Smooth muscle cell (in vitro differentiated cells): ENCODE measurements at regions not wholly inside any gene's neighbourhood (a gene's known extent, or its start where the extent isn't known, plus 50 kb on each side); places are given as distances from the start of the nearest gene placed in this dataset. TPM values are rescaled to one million over a fixed set of nuclear protein-coding genes. Genes with fewer than 3 reads are reported as not detected.
A peak's percentile ranks its signal among the peaks of the same experiment; 100 is the strongest.
"Not testable (repeated sequence)": the region's sequence is repeated elsewhere in the genome, so short reads cannot be mapped to it uniquely, and the experiment has no call there.

ENCODE experiments used
- DNase-seq: peaks from one replicate; lab custom pipeline; 2025; ENCODE audit not compliant: unreplicated experiment; lab: John Stamatoyannopoulos, UW
- H2AFZ ChIP-seq: fragments of 200-600 bp; sonication (generic); 2 replicates; pipeline ENCODE4 v1.6.0; 2016; ENCODE audit warnings: antibody characterized with exemption, low read depth, mild to moderate bottlenecking
- H3F3A ChIP-seq: fragments of 200-600 bp; sonication (generic); 2 replicates; pipeline ENCODE4 v1.6.0; 2017; ENCODE audit warnings: antibody characterized with exemption, low read depth
- H3K27ac ChIP-seq: fragments of 200-600 bp; sonication (generic); 2 replicates; pipeline ENCODE4 v1.5.1; 2016; ENCODE audit warnings: low read depth, mild to moderate bottlenecking
- H3K27me3 ChIP-seq: fragments of 200-600 bp; sonication (generic); 2 replicates; pipeline ENCODE4 v1.6.1; 2016; ENCODE audit warnings: low read depth, mild to moderate bottlenecking
- H3K36me3 ChIP-seq: fragments of 200-600 bp; sonication (generic); 2 replicates; pipeline ENCODE4 v1.5.1; 2016; ENCODE audit warnings: low read depth
- H3K4me1 ChIP-seq: fragments of 200-600 bp; sonication (generic); 2 replicates; pipeline ENCODE4 v1.5.1; 2016; ENCODE audit warnings: low read depth
- H3K4me2 ChIP-seq: fragments of 200-600 bp; sonication (generic); 2 replicates; pipeline ENCODE4 v1.6.0; 2016; ENCODE audit warnings: mild to moderate bottlenecking
- H3K4me3 ChIP-seq: fragments of 200-600 bp; sonication (generic); 2 replicates; pipeline ENCODE4 v1.5.1; 2016; ENCODE audit warnings: mild to moderate bottlenecking
- H3K79me2 ChIP-seq: fragments of 200-600 bp; sonication (generic); 2 replicates; pipeline ENCODE4 v1.6.0; 2016; ENCODE audit warnings: low read depth, mild to moderate bottlenecking
- H3K9ac ChIP-seq: fragments of 200-600 bp; sonication (generic); 2 replicates; pipeline ENCODE4 v1.6.0; 2016; ENCODE audit warnings: low read depth
- H3K9me3 ChIP-seq: fragments of 200-600 bp; sonication (generic); replicated peaks from 2 replicates; pipeline ENCODE4 v1.5.1; 2016; ENCODE audit warnings: low read depth
- H4K20me1 ChIP-seq: fragments of 200-600 bp; sonication (generic); 2 replicates; pipeline ENCODE4 v1.6.0; 2016; ENCODE audit warnings: low read depth
- CTCF ChIP-seq: fragments of 200-600 bp; sonication (generic); IDR thresholded peaks from 2 replicates; pipeline ENCODE4 v1.5.1; 2017; ENCODE audit warnings: borderline replicate concordance, mild to moderate bottlenecking, antibody characterized with exemption; ENCODE audit not compliant: insufficient read depth, poor library complexity, severe bottlenecking
- WGBS: methylation state at CpG from one replicate; pipeline ENCODE4 v1.1.7; 2016; ENCODE audit warnings: low lambda C conversion rate; 5-methylcytosine and 5-hydroxymethylcytosine counted together
- small RNA-seq: library from RNA; depleted of rRNA; stranded (forward); fragments of <200 nt; gene quantifications from one replicate; pipeline ENCODE3, GENCODE V24; 2014

- Histone ChIP-seq H3K79me2 (no peaks in the 10 kb centered on the region), H3F3A (no peaks in the 10 kb centered on the region), H3K36me3 (no peaks in the 10 kb centered on the region), H3K4me2 (peak overlapping the region; percentile 8), H3K9ac (no peak overlapping the region), H3K27ac (no peak overlapping the region), H3K9me3 (no peaks in the 10 kb centered on the region), H2AFZ (no peak overlapping the region), H3K4me1 (no peaks in the 10 kb centered on the region), H4K20me1 (no peaks in the 10 kb centered on the region), H3K4me3 (no peak overlapping the region), H3K27me3 (no peaks in the 10 kb centered on the region)
- WGBS = 51% methylated on average over 4 of the region's 4 CpGs
- no peak for DNase-seq
- TF ChIP-seq CTCF = no peak
Measured at GRCh38 chr6:87753131-87753685, 51.2 kb upstream of the AKIRIN2 start.

- not testable (repeated sequence) for H3K36me3 ChIP-seq, DNase-seq, H3K9ac ChIP-seq, H3K27me3 ChIP-seq, H3K4me3 ChIP-seq, H2AFZ ChIP-seq, H3K27ac ChIP-seq, H3K9me3 ChIP-seq, H3K4me2 ChIP-seq, H3F3A ChIP-seq, H4K20me1 ChIP-seq, H3K79me2 ChIP-seq, H3K4me1 ChIP-seq
- WGBS = 95% methylated on average over 11 of the region's 11 CpGs
Measured at GRCh38 chr6:87752503-87752902, 50.5 kb upstream of the AKIRIN2 start.

Small RNA genes in the stretch of these regions (small RNA-seq; reads per million reads assigned to genes)
- not detected for gene RF00019
- not detected for gene RN7SL183P
